GM13976 (cell line): ENCODE measurements at regions not wholly inside any gene's neighbourhood (a gene's known extent, or its start where the extent isn't known, plus 50 kb on each side); places are given as distances from the start of the nearest gene placed in this dataset.

Experiments used
- DNase-seq: peaks from one replicate; pipeline ENCODE4 v3.0.0; 2012; ENCODE audit warnings: low spot score
- in situ Hi-C: fragments of 300-500 bp; cut with MboI; formaldehyde crosslinking; loops from one replicate; pipeline ENCODE4 v1.12.0; 2022; ENCODE audit warnings: low sequenced_read_pairs, mixed read lengths, inconsistent platforms; ENCODE audit not compliant: unreplicated experiment
- TF ChIP-seq, protein P1 (sequence below): IDR thresholded peaks from 2 replicates; pipeline ENCODE4 v1.5.1; 2012; ENCODE audit warnings: borderline replicate concordance, mild to moderate bottlenecking; ENCODE audit not compliant: insufficient read depth; ENCODE audit errors: extremely low read depth, missing control alignments, control extremely low read depth

- TF ChIP-seq, protein P1, sequence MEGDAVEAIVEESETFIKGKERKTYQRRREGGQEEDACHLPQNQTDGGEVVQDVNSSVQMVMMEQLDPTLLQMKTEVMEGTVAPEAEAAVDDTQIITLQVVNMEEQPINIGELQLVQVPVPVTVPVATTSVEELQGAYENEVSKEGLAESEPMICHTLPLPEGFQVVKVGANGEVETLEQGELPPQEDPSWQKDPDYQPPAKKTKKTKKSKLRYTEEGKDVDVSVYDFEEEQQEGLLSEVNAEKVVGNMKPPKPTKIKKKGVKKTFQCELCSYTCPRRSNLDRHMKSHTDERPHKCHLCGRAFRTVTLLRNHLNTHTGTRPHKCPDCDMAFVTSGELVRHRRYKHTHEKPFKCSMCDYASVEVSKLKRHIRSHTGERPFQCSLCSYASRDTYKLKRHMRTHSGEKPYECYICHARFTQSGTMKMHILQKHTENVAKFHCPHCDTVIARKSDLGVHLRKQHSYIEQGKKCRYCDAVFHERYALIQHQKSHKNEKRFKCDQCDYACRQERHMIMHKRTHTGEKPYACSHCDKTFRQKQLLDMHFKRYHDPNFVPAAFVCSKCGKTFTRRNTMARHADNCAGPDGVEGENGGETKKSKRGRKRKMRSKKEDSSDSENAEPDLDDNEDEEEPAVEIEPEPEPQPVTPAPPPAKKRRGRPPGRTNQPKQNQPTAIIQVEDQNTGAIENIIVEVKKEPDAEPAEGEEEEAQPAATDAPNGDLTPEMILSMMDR: no peak
- in situ Hi-C loops: no loop called here
- DNase-seq: no peak
These were observed 911.5 kb upstream of the GBE1 start for GRCh38 chr3:82672966-82673365.

DNA sequence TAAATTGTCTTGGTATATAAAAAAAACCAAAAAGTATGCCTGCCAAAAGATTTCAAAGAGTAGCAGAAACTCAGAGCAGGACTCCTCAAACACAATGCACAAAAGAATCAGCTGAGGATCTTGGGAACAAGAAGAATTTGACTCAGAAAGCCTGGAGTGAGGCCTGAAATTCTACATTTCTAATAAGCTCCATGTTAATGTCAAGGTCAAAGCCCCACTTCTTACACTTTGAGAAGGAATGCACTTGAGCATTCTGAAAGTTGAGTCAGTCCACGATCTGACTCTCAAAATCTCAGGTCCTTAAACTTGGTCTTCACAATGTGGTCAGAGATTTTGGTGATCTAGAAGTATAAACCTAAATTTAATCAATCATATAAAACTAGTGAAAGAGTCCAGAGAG lies 910.0 kb upstream of the GBE1 start:
- no peak for DNase-seq
- in situ Hi-C loops: no loop called here
- TF ChIP-seq, protein P1: no peak

GRCh38 chr3:82654708-82655107 lies 893.3 kb upstream of the GBE1 start:
- in situ Hi-C loops: no loop called here
- TF ChIP-seq, protein P1: no peak
- DNase-seq: no peak

DNA sequence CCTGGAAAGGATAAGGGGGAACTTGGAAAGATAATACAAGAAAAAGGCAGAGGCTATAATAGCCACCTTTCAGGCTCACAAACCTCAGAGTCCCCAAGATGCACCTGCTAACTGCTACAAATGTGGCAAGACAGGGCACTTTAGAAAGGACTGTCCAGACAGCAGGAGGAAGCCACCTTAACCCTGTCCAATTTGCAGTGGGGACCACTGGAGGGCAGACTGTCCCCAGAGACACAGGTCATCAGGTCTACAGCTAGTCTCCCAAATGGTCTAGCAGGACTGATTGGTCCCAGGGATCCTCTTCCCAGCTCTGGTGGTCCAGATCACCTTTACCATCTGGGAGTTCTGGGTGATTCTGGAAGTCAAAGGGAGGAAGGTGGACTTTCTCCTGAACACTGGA lies 882.5 kb upstream of the GBE1 start:
- in situ Hi-C loops: no loop called here
- no peak for DNase-seq
- TF ChIP-seq, protein P1: no peak

DNA sequence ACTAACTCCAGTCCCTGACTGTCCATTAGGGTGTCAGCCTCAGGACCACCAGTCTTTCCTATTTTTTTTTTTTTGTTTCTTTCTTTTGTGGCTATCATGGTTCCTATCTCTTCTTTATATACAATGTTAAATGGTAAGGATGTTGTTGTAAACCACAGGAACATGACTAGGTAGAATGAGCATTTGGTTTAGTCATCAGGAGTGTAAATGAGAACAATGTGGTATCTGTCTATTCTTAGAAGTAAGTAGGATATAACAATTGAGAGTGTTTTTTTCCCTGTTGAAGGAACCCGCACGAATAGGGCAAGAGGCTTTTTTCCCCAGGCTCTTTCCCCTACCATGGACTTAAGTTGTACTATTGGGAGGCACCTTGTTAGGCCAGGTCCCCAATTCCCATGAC lies 880.3 kb upstream of the GBE1 start:
- DNase-seq: no peak
- in situ Hi-C loops: no loop called here
- TF ChIP-seq, protein P1: no peak

DNA sequence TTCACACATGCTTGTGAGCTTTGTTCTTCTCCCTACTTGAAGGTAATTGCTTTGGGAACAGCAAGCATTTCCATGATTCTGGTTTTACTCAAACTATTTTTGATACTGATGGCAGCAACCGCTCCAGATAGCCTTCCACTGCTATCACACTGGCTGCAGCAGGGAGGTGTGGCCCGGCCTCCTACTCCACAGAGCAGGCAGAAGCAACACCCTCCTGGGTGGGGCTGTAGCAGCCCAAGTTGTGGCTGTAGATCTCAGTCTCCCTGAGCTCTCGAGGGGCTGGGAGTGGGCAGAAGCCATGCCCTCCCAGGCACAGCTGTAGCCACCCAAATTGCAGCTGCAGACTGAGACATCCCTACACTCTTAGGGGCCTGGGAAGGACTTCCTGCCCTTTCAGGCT lies 878.8 kb upstream of the GBE1 start:
- DNase-seq: no peak
- TF ChIP-seq, protein P1: no peak
- in situ Hi-C loops: no loop called here

GRCh38 chr3:82637574-82637973 lies 876.1 kb upstream of the GBE1 start:
- in situ Hi-C loops: no loop called here
- TF ChIP-seq, protein P1: no peak
- DNase-seq: no peak
